Osteoblast (primary cell): ENCODE measurements at regions not wholly inside any gene's neighbourhood (a gene's known extent, or its start where the extent isn't known, plus 50 kb on each side); places are given as distances from the start of the nearest gene placed in this dataset.

Source experiments
- DNase-seq: peaks from one replicate; pipeline ENCODE4 v3.0.0; 2011; ENCODE audit warnings: low spot score, mixed read lengths; ENCODE audit not compliant: insufficient read length; ENCODE audit errors: missing footprints
- H2AFZ ChIP-seq: 2 replicates; pipeline ENCODE4 v1.6.0; 2011; ENCODE audit warnings: mild to moderate bottlenecking, low read length
- H3K27ac ChIP-seq: 2 replicates; pipeline ENCODE4 v1.5.1; 2011; ENCODE audit warnings: mild to moderate bottlenecking, low read depth, low read length, moderate library complexity
- H3K27me3 ChIP-seq: 2 replicates; pipeline ENCODE4 v1.6.0; 2012; ENCODE audit warnings: mild to moderate bottlenecking, control low read depth, inconsistent platforms, low read length, moderate library complexity; ENCODE audit not compliant: insufficient read depth
- H3K36me3 ChIP-seq: 2 replicates; pipeline ENCODE4 v1.5.1; 2011; ENCODE audit warnings: mild to moderate bottlenecking, low read length, control low read depth, moderate library complexity; ENCODE audit not compliant: insufficient read depth
- H3K4me1 ChIP-seq: 2 replicates; pipeline ENCODE4 v1.5.1; 2011; ENCODE audit warnings: mild to moderate bottlenecking, low read length, control low read depth, moderate library complexity; ENCODE audit not compliant: insufficient read depth
- H3K4me2 ChIP-seq: 2 replicates; pipeline ENCODE4 v1.6.0; 2011; ENCODE audit warnings: mild to moderate bottlenecking, low read length; ENCODE audit not compliant: insufficient read depth
- H3K4me3 ChIP-seq: fragments of 200-600 bp; sonication (generic); 3 replicates; pipeline ENCODE4 v1.5.1; 2012; ENCODE audit warnings: mild to moderate bottlenecking, low read length, inconsistent platforms; ENCODE audit not compliant: insufficient read depth
- H3K79me2 ChIP-seq: 2 replicates; pipeline ENCODE4 v1.6.0; 2012; ENCODE audit warnings: mild to moderate bottlenecking, low read length, control low read depth, inconsistent platforms; ENCODE audit not compliant: insufficient read depth
- H3K9me3 ChIP-seq: 2 replicates; pipeline ENCODE4 v1.5.1; 2011; ENCODE audit warnings: low read depth, low read length, control low read depth
- H4K20me1 ChIP-seq: 2 replicates; pipeline ENCODE4 v1.6.0; 2012; ENCODE audit warnings: mild to moderate bottlenecking, low read length, control low read depth; ENCODE audit not compliant: insufficient read depth
- CTCF ChIP-seq: IDR thresholded peaks from 2 replicates; pipeline ENCODE4 v1.5.1; 2011; ENCODE audit warnings: mild to moderate bottlenecking, low read depth, low read length, moderate library complexity; ENCODE audit errors: extremely low read depth

- Histone ChIP-seq H3K9me3 (no peaks in the 10 kb centered on the region), H2AFZ (no peak overlapping the region), H3K4me1 (no peaks in the 10 kb centered on the region), H3K79me2 (no peaks in the 10 kb centered on the region), H3K4me2 (no peak overlapping the region), H3K36me3 (no peaks in the 10 kb centered on the region), H3K27ac (no peak overlapping the region), H3K4me3 (no peak overlapping the region), H3K27me3 (no peaks in the 10 kb centered on the region), H4K20me1 (no peaks in the 10 kb centered on the region)
- peak; percentile 15 for DNase-seq
- TF ChIP-seq CTCF, result no peak
Measured at GRCh38 chr3:76131396-76132153, 346.2 kb upstream of the ZNF717 start.

GRCh38 chr3:76132154-76132470, 346.8 kb upstream of the ZNF717 start:
- Histone ChIP-seq H3K27ac (no peak overlapping the region), H3K27me3 (no peaks in the 10 kb centered on the region), H3K4me3 (no peak overlapping the region), H3K79me2 (no peaks in the 10 kb centered on the region), H2AFZ (no peak overlapping the region), H3K9me3 (no peaks in the 10 kb centered on the region), H3K36me3 (no peaks in the 10 kb centered on the region), H3K4me1 (no peaks in the 10 kb centered on the region), H4K20me1 (no peaks in the 10 kb centered on the region), H3K4me2 (no peak overlapping the region)
- no peak for TF ChIP-seq CTCF
- no peak for DNase-seq

GRCh38 chr3:76134166-76134565, 348.8 kb upstream of the ZNF717 start:
- Histone ChIP-seq H3K4me2 (no peak overlapping the region), H3K4me1 (no peaks in the 10 kb centered on the region), H2AFZ (no peak overlapping the region), H3K27ac (no peak overlapping the region), H3K4me3 (no peak overlapping the region), H3K79me2 (no peaks in the 10 kb centered on the region), H3K36me3 (no peaks in the 10 kb centered on the region), H4K20me1 (no peaks in the 10 kb centered on the region), H3K27me3 (no peaks in the 10 kb centered on the region), H3K9me3 (no peaks in the 10 kb centered on the region)
- DNase-seq, result no peak
- no peak for TF ChIP-seq CTCF

- TF ChIP-seq CTCF, result no peak
- Histone ChIP-seq H3K4me3 (no peak overlapping the region), H4K20me1 (no peaks in the 10 kb centered on the region), H3K27me3 (no peaks in the 10 kb centered on the region), H3K27ac (no peak overlapping the region), H3K4me2 (no peak overlapping the region), H2AFZ (no peak overlapping the region), H3K4me1 (no peaks in the 10 kb centered on the region), H3K79me2 (no peaks in the 10 kb centered on the region), H3K36me3 (no peaks in the 10 kb centered on the region), H3K9me3 (no peaks in the 10 kb centered on the region)
- no peak for DNase-seq
Measured at GRCh38 chr3:76138921-76139320, 353.6 kb upstream of the ZNF717 start.
